K562 (cell line): ENCODE measurements at regions not wholly inside any gene's neighbourhood (a gene's known extent, or its start where the extent isn't known, plus 50 kb on each side); places are given as distances from the start of the nearest gene placed in this dataset.

Experiments
- ATAC-seq: fragments of 200-7000 bp; cut with Tn5 transposase; 3 replicates; pipeline ENCODE4 v1.9.1; 2020; ENCODE audit warnings: moderate library complexity
- BruUV-seq: library from RNA; stranded (reverse); fragments of 400-500 nt; replicated peaks from 2 replicates; lab custom pipeline; 2021; lab: Mats Ljungman, UMichigan
- CTCF ChIA-PET: fragments of 300-600 bp; formaldehyde crosslinking; extraction: SDS; loops from one replicate; lab custom pipeline; 2021; ENCODE audit warnings: low intra/inter-chr PET ratio; lab: Yijun Ruan, JAX
- POLR2A ChIA-PET: fragments of 300-600, 350-650 bp; sonication (Branson Sonifier 250); formaldehyde crosslinking; extraction: SDS; loops from one replicate; lab custom pipeline; 2021; ENCODE audit warnings: antibody characterized with exemption, inconsistent platforms; lab: Yijun Ruan, JAX
- DNase-seq, 4 experiments: peaks; one replicate each; pipeline versions ENCODE4 v3.0.0 to v3.0.0-alpha.2; 2011 to 2018; ENCODE audit warnings: low spot score in 3 of 4, mixed read lengths in 3 of 4; ENCODE audit errors: extremely low read depth in 1 of 4
- FAIRE-seq: peaks from 2 replicates; lab custom pipeline; 2011; peaks lifted over from hg19 to GRCh38; lab: Jason Lieb, UNC
- H2AFZ ChIP-seq: 2 replicates; pipeline ENCODE4 v1.6.0; 2011; ENCODE audit warnings: low read depth, low read length, control low read depth, inconsistent platforms
- H3K27ac ChIP-seq: fragments of 200-600 bp; 3 replicates; pipeline ENCODE4 v1.8.0; 2011; ENCODE audit warnings: low read depth, mild to moderate bottlenecking, control low read depth, inconsistent platforms, low read length, moderate library complexity, mixed read lengths; ENCODE audit errors: extremely low read depth
- H3K27me3 ChIP-seq, 2 experiments: fragments of 300-600 bp in 1 of 2; 2 replicates in 1 of 2; 3 replicates in 1 of 2; pipeline versions ENCODE4 v1.6.0 to v1.8.0; 2011; ENCODE audit warnings: inconsistent platforms in 2 of 2, low read length in 2 of 2, mild to moderate bottlenecking in 1 of 2, mixed read lengths in 1 of 2, moderate library complexity in 1 of 2; ENCODE audit not compliant: control insufficient read depth in 2 of 2, insufficient read depth in 2 of 2
- H3K36me3 ChIP-seq: fragments of 300-600 bp; 3 replicates; pipeline ENCODE4 v1.8.0; 2011; ENCODE audit warnings: mild to moderate bottlenecking, low read length, inconsistent platforms; ENCODE audit not compliant: control insufficient read depth, insufficient read depth
- H3K4me1 ChIP-seq, 2 experiments: fragments of 200-600 bp in 1 of 2; replicated peaks in 1 of 2; 2 replicates in 1 of 2; 3 replicates in 1 of 2; pipeline versions ENCODE4 v1.5.1 to v1.8.0; 2011; ENCODE audit warnings: inconsistent platforms in 2 of 2, low read length in 2 of 2, mild to moderate bottlenecking in 1 of 2, mixed read lengths in 1 of 2, moderate library complexity in 1 of 2; ENCODE audit not compliant: control insufficient read depth in 2 of 2, insufficient read depth in 2 of 2
- H3K4me2 ChIP-seq: 2 replicates; pipeline ENCODE4 v1.6.1; 2011; ENCODE audit warnings: low read length, control low read depth, inconsistent platforms, mixed read lengths; ENCODE audit not compliant: insufficient read depth
- H3K4me3 ChIP-seq: fragments of 200-600 bp; sonication (generic), shearing (Covaris generic); 2 replicates; pipeline ENCODE4 v1.5.1; 2016; ENCODE audit warnings: control low read depth, inconsistent platforms
- H3K79me2 ChIP-seq: fragments of 200-600 bp; 3 replicates; pipeline ENCODE4 v1.8.0; 2011; ENCODE audit warnings: low read length, inconsistent platforms; ENCODE audit not compliant: control insufficient read depth, insufficient read depth
- H3K9ac ChIP-seq, 2 experiments: 2 replicates each; pipeline versions ENCODE4 v1.6.0 to v1.6.1; 2011; ENCODE audit warnings: low read depth in 2 of 2, low read length in 2 of 2, control low read depth in 1 of 2, inconsistent platforms in 1 of 2, mild to moderate bottlenecking in 1 of 2, mixed read lengths in 1 of 2; ENCODE audit not compliant: insufficient read depth in 1 of 2
- H3K9me1 ChIP-seq: one replicate; pipeline ENCODE4 v1.6.0; 2011; ENCODE audit warnings: inconsistent platforms, mild to moderate bottlenecking, low read length, moderate library complexity; ENCODE audit not compliant: control insufficient read depth, insufficient read depth
- H3K9me3 ChIP-seq: replicated peaks from 2 replicates; pipeline ENCODE4 v1.5.1; 2011; ENCODE audit warnings: low read depth, low read length, inconsistent platforms; ENCODE audit not compliant: control insufficient read depth, insufficient read depth
- H4K20me1 ChIP-seq: replicated peaks from 2 replicates; pipeline ENCODE4 v1.6.1; 2011; ENCODE audit warnings: low read length, inconsistent platforms, mixed read lengths; ENCODE audit not compliant: control insufficient read depth, insufficient read depth
- ARID1B ChIP-seq: fragments of 450-650 bp; IDR thresholded peaks from 2 replicates; pipeline ENCODE4 v1.6.1; 2016; ENCODE audit warnings: antibody characterized with exemption, mild to moderate bottlenecking, inconsistent platforms
- CTCFL ChIP-seq: IDR thresholded peaks from 2 replicates; pipeline ENCODE4 v1.6.1; 2011; ENCODE audit warnings: borderline replicate concordance, low read depth, mild to moderate bottlenecking, moderate library complexity, low read length; ENCODE audit not compliant: insufficient read depth, poor library complexity, severe bottlenecking
- KLF13 ChIP-seq: fragments of 450-650 bp; IDR thresholded peaks from 2 replicates; pipeline ENCODE4 v1.6.1; 2016; ENCODE audit warnings: missing genetic modification characterization, low read depth, mild to moderate bottlenecking, missing compliant biosample characterization, moderate library complexity, borderline replicate concordance
- NFE2L1 ChIP-seq: fragments of 450-650 bp; IDR thresholded peaks from 2 replicates; pipeline ENCODE4 v1.6.1; 2016; ENCODE audit warnings: missing genetic modification characterization, low read depth, mild to moderate bottlenecking, missing compliant biosample characterization, moderate library complexity, borderline replicate concordance
- POLR2B ChIP-seq: fragments of 450-650 bp; IDR thresholded peaks from 2 replicates; pipeline ENCODE4 v1.6.1; 2018; ENCODE audit warnings: low read depth; ENCODE audit not compliant: partially characterized antibody
- SRSF1 ChIP-seq: fragments of 200-400 bp; formaldehyde crosslinking; IDR thresholded peaks from 2 replicates; pipeline ENCODE4 v1.6.1; 2017; ENCODE audit warnings: mild to moderate bottlenecking, low read depth, low read length, moderate library complexity
- TAF15 ChIP-seq: fragments of 200-400 bp; formaldehyde crosslinking; IDR thresholded peaks from 2 replicates; pipeline ENCODE4 v1.6.1; 2017; ENCODE audit warnings: mild to moderate bottlenecking, low read depth, low read length, moderate library complexity
- TBP ChIP-seq: optimal IDR thresholded peaks from 2 replicates; pipeline ENCODE3; 2011; ENCODE audit warnings: low read depth, low read length, improper control_type of control experiment
- WGBS: fragments of 100-300 bp; shearing (Covaris generic); methylation state at CpG from one replicate; pipeline ENCODE4 v1.1.6; 2016; ENCODE audit warnings: low coverage, mixed read lengths; ENCODE audit not compliant: insufficient coverage; ENCODE audit errors: missing lambda C conversion rate; 5-methylcytosine and 5-hydroxymethylcytosine counted together
- in situ Hi-C: fragments of 300-500 bp; cut with MboI; formaldehyde crosslinking; loops from 4 replicates; pipeline ENCODE4 v1.15.0; 2018; ENCODE audit warnings: inconsistent platforms, mixed read lengths
- intact Hi-C: fragments of 100-400 bp; cut with micrococcal nuclease; formaldehyde crosslinking; loops from 2 replicates; pipeline ENCODE4 v1.14.2; 2022

GRCh38 chr12:125742413-125742812 lies 677.2 kb downstream of the AACS start:
- in situ Hi-C loops (no loop called here), intact Hi-C loops (no loop called here)
- Histone ChIP-seq H3K9me3 (no peaks in the 10 kb centered on the region), H3K4me3 (no peak overlapping the region), H3K79me2 (no peaks in the 10 kb centered on the region), H3K4me2 (no peak overlapping the region), H4K20me1 (no peaks in the 10 kb centered on the region), H2AFZ (no peak overlapping the region), H3K27ac (no peak overlapping the region), H3K27me3 (no peaks in the 10 kb centered on the region), H3K36me3 (no peaks in the 10 kb centered on the region), H3K9me1 (no peaks in the 10 kb centered on the region), H3K4me1 (no peaks in the 10 kb centered on the region), H3K9ac (no peak overlapping the region)
- TF ChIP-seq TBP: no peak
- no peak for TF ChIP-seq NFE2L1 (tag)
- no peak for TF ChIP-seq POLR2B
- TF ChIP-seq CTCFL: no peak
- no peak for TF ChIP-seq SRSF1
- TF ChIP-seq TAF15: no peak
- TF ChIP-seq KLF13 (tag): no peak
- TF ChIP-seq ARID1B: no peak
- ATAC-seq (no peak), FAIRE-seq (no peak), DNase-seq (no peak)
- POLR2A ChIA-PET: no interaction called here
- WGBS: 2% methylated on average over 8 of the region's 8 CpGs
- CTCF ChIA-PET: no interaction called here
- BruUV-seq: no TSS peak
